Keratinocyte (primary cell): ENCODE measurements at regions not wholly inside any gene's neighbourhood (a gene's known extent, or its start where the extent isn't known, plus 50 kb on each side); places are given as distances from the start of the nearest gene placed in this dataset.
A peak's percentile ranks its signal among the peaks of the same experiment; 100 is the strongest.

ENCODE experiments used
- DNase-seq: peaks from one replicate; pipeline ENCODE4 v3.0.0-alpha.2; 2011; ENCODE audit warnings: low read depth, missing footprints, low spot score
- FAIRE-seq: peaks from 2 replicates; lab custom pipeline; 2011; peaks lifted over from hg19 to GRCh38; lab: Jason Lieb, UNC
- H2AFZ ChIP-seq: 2 replicates; pipeline ENCODE4 v1.6.0; 2012; ENCODE audit warnings: low read length, control low read depth, inconsistent platforms; ENCODE audit not compliant: control insufficient read depth
- H3K27ac ChIP-seq: 2 replicates; pipeline ENCODE4 v1.5.1; 2011; ENCODE audit warnings: low read length; ENCODE audit not compliant: control insufficient read depth, insufficient read depth
- H3K27me3 ChIP-seq: 3 replicates; pipeline ENCODE4 v1.6.0; 2011; ENCODE audit warnings: low read length; ENCODE audit not compliant: control insufficient read depth, insufficient read depth; ENCODE audit errors: extremely low read depth
- H3K36me3 ChIP-seq, 2 experiments: 2 replicates in 1 of 2; 3 replicates in 1 of 2; pipeline ENCODE4 v1.5.1; 2011; ENCODE audit warnings: low read length in 2 of 2, mild to moderate bottlenecking in 1 of 2; ENCODE audit not compliant: control insufficient read depth in 2 of 2, insufficient read depth in 2 of 2; ENCODE audit errors: extremely low read depth in 1 of 2
- H3K4me1 ChIP-seq: 3 replicates; pipeline ENCODE4 v1.5.1; 2011; ENCODE audit warnings: low read length; ENCODE audit not compliant: control insufficient read depth, insufficient read depth; ENCODE audit errors: extremely low read depth
- H3K4me2 ChIP-seq: 3 replicates; pipeline ENCODE4 v1.6.0; 2011; ENCODE audit warnings: low read depth, low read length; ENCODE audit not compliant: control insufficient read depth, insufficient read depth; ENCODE audit errors: extremely low read depth
- H3K4me3 ChIP-seq, 3 experiments: fragments of 200-600 bp in 1 of 3; sonication (generic) in 1 of 3; 2 replicates in 2 of 3; 3 replicates in 1 of 3; pipeline ENCODE4 v1.5.1; 2011 to 2016; ENCODE audit warnings: low read length in 3 of 3, mild to moderate bottlenecking in 3 of 3, control low read depth in 2 of 3, inconsistent platforms in 1 of 3, low read depth in 1 of 3, mixed read lengths in 1 of 3, mixed run types in 1 of 3, moderate library complexity in 1 of 3; ENCODE audit not compliant: control insufficient read depth in 2 of 3, insufficient read depth in 2 of 3; ENCODE audit errors: extremely low read depth in 1 of 3
- H3K79me2 ChIP-seq: 2 replicates; pipeline ENCODE4 v1.6.0; 2012; ENCODE audit warnings: low read length; ENCODE audit not compliant: control insufficient read depth, insufficient read depth
- H3K9ac ChIP-seq: 3 replicates; pipeline ENCODE4 v1.6.0; 2011; ENCODE audit warnings: low read length; ENCODE audit not compliant: control insufficient read depth, insufficient read depth; ENCODE audit errors: extremely low read depth
- H3K9me1 ChIP-seq: 3 replicates; pipeline ENCODE4 v1.6.0; 2011; ENCODE audit warnings: low read length; ENCODE audit not compliant: control insufficient read depth, insufficient read depth; ENCODE audit errors: extremely low read depth
- H3K9me3 ChIP-seq: 2 replicates; pipeline ENCODE4 v1.5.1; 2012; ENCODE audit warnings: low read depth, low read length; ENCODE audit not compliant: control insufficient read depth
- H4K20me1 ChIP-seq: 3 replicates; pipeline ENCODE4 v1.6.0; 2011; ENCODE audit warnings: low read length; ENCODE audit not compliant: control insufficient read depth, insufficient read depth; ENCODE audit errors: extremely low read depth
- CTCF ChIP-seq, 3 experiments: IDR thresholded peaks in 1 of 3; conservative IDR thresholded peaks in 1 of 3; optimal IDR thresholded peaks in 1 of 3; 2 replicates in 2 of 3; 3 replicates in 1 of 3; pipeline versions ENCODE3 to v1.5.1; 2011; ENCODE audit warnings: low read length in 3 of 3, mild to moderate bottlenecking in 3 of 3, moderate library complexity in 2 of 3, control low read depth in 1 of 3, inconsistent platforms in 1 of 3; ENCODE audit not compliant: insufficient read depth in 2 of 3; ENCODE audit errors: extremely low read depth in 1 of 3
- EZH2 ChIP-seq: IDR thresholded peaks from one replicate; pipeline ENCODE4 v1.6.1; 2012; ENCODE audit warnings: inconsistent platforms, mild to moderate bottlenecking, low read length, moderate library complexity
- dilution Hi-C: fragments of 300-500 bp; cut with MboI; formaldehyde crosslinking; loops from one replicate; pipeline ENCODE4 v1.7.0; 2020; ENCODE audit warnings: low sequenced_read_pairs; ENCODE audit not compliant: extremely low pct_ligation_motif_present

DNA sequence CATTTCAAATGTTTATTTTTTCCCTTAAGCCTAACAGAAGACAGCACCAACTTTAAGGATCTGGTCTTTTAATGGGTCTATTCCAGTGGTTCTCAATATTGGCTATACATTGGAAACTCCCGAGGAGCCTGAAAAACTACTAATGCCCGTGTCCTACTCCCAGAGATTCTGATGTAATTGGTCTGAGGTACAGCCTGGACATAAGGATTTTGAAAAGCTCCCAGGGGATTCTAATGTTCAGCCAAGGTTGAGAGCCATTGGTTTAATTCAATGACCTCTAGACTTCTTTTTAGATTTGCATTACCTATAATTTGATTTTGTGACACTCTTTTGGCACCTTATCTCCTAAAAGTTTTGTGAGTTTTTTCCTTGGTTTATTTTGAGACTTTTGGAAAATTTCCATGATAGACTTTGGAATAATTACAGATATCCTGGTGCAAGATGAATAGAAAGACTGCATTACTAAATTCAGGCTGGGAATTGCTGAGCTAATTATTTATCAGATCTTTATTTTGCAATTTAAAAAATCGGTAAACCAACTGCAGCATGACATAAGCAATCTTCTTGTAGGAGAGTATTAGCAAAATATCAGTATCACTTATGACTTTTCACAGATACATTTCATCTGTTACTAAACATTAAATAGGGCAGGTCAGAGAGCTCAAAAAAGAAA, 91.5 kb upstream of the ELL2 start:
- H3K4me1 ChIP-seq: peaks cover 15% of the 10 kb centered on the region
- no peaks in the 10 kb centered on the region for H3K79me2 ChIP-seq
- no peak overlapping the region for H3K4me3 ChIP-seq
- H3K9ac ChIP-seq: no peak overlapping the region
- no peak for FAIRE-seq
- H2AFZ ChIP-seq: no peak overlapping the region
- H3K4me2 ChIP-seq: no peak overlapping the region
- H3K9me3 ChIP-seq: no peaks in the 10 kb centered on the region
- H3K27me3 ChIP-seq: no peaks in the 10 kb centered on the region
- no peaks in the 10 kb centered on the region for H4K20me1 ChIP-seq
- dilution Hi-C loops: no loop called here
- H3K36me3 ChIP-seq: no peaks in the 10 kb centered on the region
- no peak for DNase-seq
- H3K9me1 ChIP-seq: no peaks in the 10 kb centered on the region
- TF ChIP-seq CTCF (optimal IDR thresholded peaks at IDR 0.05 in 1 of 3, IDR thresholded peaks at IDR 0.05 in 1 of 3, conservative IDR thresholded peaks at IDR 0.05 in 1 of 3; ENCODE audit: extremely low read depth in 1 of 3, insufficient read depth in 2 of 3, low read length in 3 of 3) (no peak), EZH2 (no peak)
- no peak overlapping the region for H3K27ac ChIP-seq

DNA sequence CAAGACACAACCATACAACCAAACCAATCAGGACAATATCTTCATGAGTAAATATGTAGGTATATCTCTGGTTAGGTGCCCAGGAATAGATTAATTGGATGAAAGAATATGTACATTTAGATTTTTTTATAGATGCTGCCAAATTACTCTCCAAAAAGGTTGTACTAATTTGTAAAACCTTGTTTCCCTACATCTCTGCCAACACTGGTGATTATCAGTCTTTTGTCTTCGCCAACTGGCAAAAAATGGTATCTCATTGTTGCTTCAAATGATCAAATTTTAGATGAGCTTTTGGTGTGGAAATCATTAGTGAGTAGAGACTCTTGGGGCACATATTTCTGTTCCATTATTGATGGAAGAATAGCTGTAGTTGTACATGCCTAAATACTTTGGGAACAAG, 90.7 kb upstream of the ELL2 start:
- H3K9me1 ChIP-seq: no peaks in the 10 kb centered on the region
- H3K4me1 ChIP-seq: peaks cover 15% of the 10 kb centered on the region
- H3K36me3 ChIP-seq: no peaks in the 10 kb centered on the region
- H3K4me2 ChIP-seq: no peak overlapping the region
- H4K20me1 ChIP-seq: no peaks in the 10 kb centered on the region
- H3K9me3 ChIP-seq: no peaks in the 10 kb centered on the region
- H3K79me2 ChIP-seq: no peaks in the 10 kb centered on the region
- TF ChIP-seq CTCF (optimal IDR thresholded peaks at IDR 0.05 in 1 of 3, IDR thresholded peaks at IDR 0.05 in 1 of 3, conservative IDR thresholded peaks at IDR 0.05 in 1 of 3; ENCODE audit: extremely low read depth in 1 of 3, insufficient read depth in 2 of 3, low read length in 3 of 3) (no peak), EZH2 (no peak)
- no peak overlapping the region for H2AFZ ChIP-seq
- dilution Hi-C loops: no loop called here
- H3K4me3 ChIP-seq: no peak overlapping the region
- no peaks in the 10 kb centered on the region for H3K27me3 ChIP-seq
- no peak for DNase-seq
- no peak overlapping the region for H3K9ac ChIP-seq
- peak; percentile 32 for FAIRE-seq
- no peak overlapping the region for H3K27ac ChIP-seq
